ENCODE measurements at regions not wholly inside any gene's neighbourhood (a gene's known extent, or its start where the extent isn't known, plus 50 kb on each side); places are given as distances from the start of the nearest gene placed in this dataset.

DNA sequence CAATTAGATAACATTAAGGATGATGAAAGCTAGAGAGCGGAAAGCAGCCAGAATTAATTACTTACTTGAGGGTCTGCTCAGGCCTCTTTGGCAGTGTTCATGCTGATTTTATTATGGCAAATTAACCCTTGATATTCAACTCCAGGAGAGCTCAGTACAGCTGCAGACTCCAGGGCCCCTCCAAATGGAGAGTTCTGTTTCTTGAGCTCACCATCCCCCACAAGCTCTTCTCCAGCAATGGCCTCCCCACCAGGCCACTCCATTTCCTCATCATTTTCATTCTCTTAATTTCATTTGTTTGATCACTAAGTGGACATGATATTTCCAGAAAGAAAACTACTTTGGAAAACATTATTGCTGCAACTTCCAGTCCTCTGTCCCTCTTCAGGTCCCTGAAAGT, 513.3 kb upstream of the NOX3 start:
- no peaks in the 10 kb centered on the region for H3K27me3 ChIP-seq
- H3K4me3 ChIP-seq, result no peak overlapping the region
- no peak overlapping the region for H3K27ac ChIP-seq
- H3K36me3 ChIP-seq, result no peaks in the 10 kb centered on the region
- no peaks in the 10 kb centered on the region for H3K9me3 ChIP-seq
- no peak for ATAC-seq
- WGBS (ENCODE audit: insufficient coverage, low coverage, low lambda C conversion rate, missing lambda C conversion rate), result 55% methylated on average over 1 of the region's 1 CpG
- no peak for DNase-seq
- TF ChIP-seq, protein P1, sequence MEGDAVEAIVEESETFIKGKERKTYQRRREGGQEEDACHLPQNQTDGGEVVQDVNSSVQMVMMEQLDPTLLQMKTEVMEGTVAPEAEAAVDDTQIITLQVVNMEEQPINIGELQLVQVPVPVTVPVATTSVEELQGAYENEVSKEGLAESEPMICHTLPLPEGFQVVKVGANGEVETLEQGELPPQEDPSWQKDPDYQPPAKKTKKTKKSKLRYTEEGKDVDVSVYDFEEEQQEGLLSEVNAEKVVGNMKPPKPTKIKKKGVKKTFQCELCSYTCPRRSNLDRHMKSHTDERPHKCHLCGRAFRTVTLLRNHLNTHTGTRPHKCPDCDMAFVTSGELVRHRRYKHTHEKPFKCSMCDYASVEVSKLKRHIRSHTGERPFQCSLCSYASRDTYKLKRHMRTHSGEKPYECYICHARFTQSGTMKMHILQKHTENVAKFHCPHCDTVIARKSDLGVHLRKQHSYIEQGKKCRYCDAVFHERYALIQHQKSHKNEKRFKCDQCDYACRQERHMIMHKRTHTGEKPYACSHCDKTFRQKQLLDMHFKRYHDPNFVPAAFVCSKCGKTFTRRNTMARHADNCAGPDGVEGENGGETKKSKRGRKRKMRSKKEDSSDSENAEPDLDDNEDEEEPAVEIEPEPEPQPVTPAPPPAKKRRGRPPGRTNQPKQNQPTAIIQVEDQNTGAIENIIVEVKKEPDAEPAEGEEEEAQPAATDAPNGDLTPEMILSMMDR (IDR thresholded peaks at IDR 0.05), result no peak
- no peak for TF ChIP-seq POLR2A (IDR thresholded peaks at IDR 0.05)
- intact Hi-C loops (cut with DNase I), result no loop called here
- H3K4me1 ChIP-seq, result no peaks in the 10 kb centered on the region

DNA sequence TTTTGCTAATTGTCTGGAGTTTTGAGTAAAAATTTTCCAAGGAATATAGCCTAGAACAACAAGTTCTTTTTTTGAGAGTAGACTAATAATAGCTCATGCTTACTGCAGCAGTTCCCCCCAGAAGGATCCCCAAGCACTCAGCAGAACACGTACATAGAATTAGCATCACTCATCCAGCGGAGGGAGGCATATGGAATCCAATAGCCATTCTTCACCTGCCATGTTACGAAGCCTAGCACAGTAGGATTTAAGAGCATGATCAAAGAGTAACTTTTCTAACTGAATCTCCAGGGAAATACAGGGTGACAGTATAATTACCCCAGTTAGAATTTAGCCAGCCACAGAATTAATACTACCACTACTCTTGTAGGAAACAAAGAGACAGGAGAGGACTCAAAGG, 511.7 kb upstream of the NOX3 start:
- WGBS (ENCODE audit: insufficient coverage, low coverage, low lambda C conversion rate, missing lambda C conversion rate), result 59% methylated on average over 3 of the region's 3 CpGs
- H3K9me3 ChIP-seq, result no peaks in the 10 kb centered on the region
- ATAC-seq, result no peak
- no peak overlapping the region for H3K4me3 ChIP-seq
- no peak for DNase-seq
- H3K36me3 ChIP-seq, result no peaks in the 10 kb centered on the region
- H3K27me3 ChIP-seq, result no peaks in the 10 kb centered on the region
- no peak for TF ChIP-seq POLR2A (IDR thresholded peaks at IDR 0.05)
- TF ChIP-seq, protein P1 (IDR thresholded peaks at IDR 0.05), result no peak
- intact Hi-C loops (cut with DNase I), result no loop called here
- H3K4me1 ChIP-seq, result no peaks in the 10 kb centered on the region
- no peak overlapping the region for H3K27ac ChIP-seq

DNA sequence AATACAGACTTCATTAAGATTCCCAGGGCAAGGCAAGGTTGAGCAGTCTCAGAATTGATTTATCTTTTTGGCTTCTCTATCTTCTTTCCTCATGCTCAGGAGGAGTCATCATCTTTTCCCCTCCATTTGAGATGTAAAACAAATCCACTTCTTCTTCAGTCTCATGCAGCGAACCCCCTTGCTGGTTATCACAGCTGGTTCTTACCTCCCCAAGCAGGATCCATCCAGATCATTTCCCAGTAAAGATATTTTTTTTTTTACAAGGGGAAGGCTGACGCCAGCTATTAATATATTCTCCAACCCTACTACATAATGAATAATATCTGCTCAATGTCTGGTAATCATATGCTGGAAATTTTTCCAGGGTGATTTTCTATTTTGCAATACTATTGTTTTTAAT, 508.9 kb upstream of the NOX3 start:
- no peak overlapping the region for H3K27ac ChIP-seq
- 61% methylated on average over 2 of the region's 2 CpGs for WGBS (ENCODE audit: insufficient coverage, low coverage, low lambda C conversion rate, missing lambda C conversion rate)

DNA sequence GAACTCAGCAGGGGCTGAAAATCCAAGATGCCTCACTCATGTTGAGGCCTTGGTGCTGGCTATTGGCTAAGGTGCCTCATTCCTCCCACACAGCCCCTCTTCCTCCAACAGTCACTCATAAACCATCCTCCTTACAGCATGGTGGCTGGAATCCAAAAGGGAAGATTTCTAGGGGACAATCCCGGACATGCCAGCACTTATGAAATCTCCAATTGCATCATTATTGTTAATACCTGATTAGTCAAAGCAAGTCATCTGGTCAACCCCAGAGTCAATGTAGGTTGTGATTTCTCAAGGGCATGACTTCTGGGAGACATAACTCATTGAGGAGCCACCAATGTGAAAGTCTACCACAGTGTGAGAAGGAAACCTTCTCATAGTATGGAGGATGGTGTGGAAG, 506.6 kb upstream of the NOX3 start:
- DNase-seq (no peak), ATAC-seq (no peak)
- Histone ChIP-seq H3K27ac (no peak overlapping the region), H3K36me3 (no peaks in the 10 kb centered on the region), H3K4me3 (no peak overlapping the region), H3K4me1 (no peaks in the 10 kb centered on the region), H3K9me3 (no peaks in the 10 kb centered on the region), H3K27me3 (no peaks in the 10 kb centered on the region)
- no peak for TF ChIP-seq POLR2A (IDR thresholded peaks at IDR 0.05)
- TF ChIP-seq, protein P1 (IDR thresholded peaks at IDR 0.05), result no peak
- intact Hi-C loops (cut with DNase I), result no loop called here
- 60% methylated on average over 1 of the region's 1 CpG for WGBS (ENCODE audit: insufficient coverage, low coverage, low lambda C conversion rate, missing lambda C conversion rate)

More for the DNA sequence above, 508.9 kb upstream of the NOX3 start:
- TF ChIP-seq POLR2A (IDR thresholded peaks at IDR 0.05), result no peak
- TF ChIP-seq, protein P1 (IDR thresholded peaks at IDR 0.05), result no peak
- intact Hi-C loops (cut with DNase I), result no loop called here
- H3K4me3 ChIP-seq, result no peak overlapping the region
- H3K27me3 ChIP-seq, result no peaks in the 10 kb centered on the region
- ATAC-seq (no peak), DNase-seq (no peak)
- H3K36me3 ChIP-seq, result no peaks in the 10 kb centered on the region
- no peaks in the 10 kb centered on the region for H3K4me1 ChIP-seq
- H3K9me3 ChIP-seq, result no peaks in the 10 kb centered on the region

DNA sequence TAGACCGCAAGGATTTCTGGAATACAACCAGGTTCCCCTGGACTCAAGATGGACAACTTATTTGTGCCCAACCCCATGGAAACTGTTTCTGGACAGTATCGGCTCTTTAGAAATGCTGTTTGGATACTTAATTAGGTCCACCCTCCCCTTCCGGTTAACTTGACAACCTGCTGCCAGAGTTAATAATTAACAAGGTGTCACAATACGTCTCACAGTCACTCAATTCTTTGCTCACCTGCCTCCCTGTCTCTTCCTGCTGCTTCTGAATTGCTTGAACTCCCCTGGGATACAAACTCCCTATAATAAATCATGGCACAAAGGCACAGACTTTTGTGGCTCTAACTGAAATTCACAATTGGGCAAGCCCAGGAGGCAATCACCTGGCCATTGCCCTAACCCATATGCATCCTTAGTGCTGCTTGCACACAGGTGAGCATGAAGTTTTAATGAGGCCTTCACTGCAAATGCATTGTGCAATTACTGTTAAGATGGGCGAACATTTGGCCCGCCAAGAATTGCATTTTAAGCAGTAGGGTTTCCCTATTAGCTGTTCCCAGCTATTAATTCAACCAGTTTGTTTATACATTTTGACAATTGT, 504.4 kb upstream of the NOX3 start:
- TF ChIP-seq, protein P1 (IDR thresholded peaks at IDR 0.05), result no peak
- no peak for TF ChIP-seq POLR2A (IDR thresholded peaks at IDR 0.05)
- H3K9me3 ChIP-seq, result no peaks in the 10 kb centered on the region
- H3K4me1 ChIP-seq, result no peaks in the 10 kb centered on the region
- H3K27ac ChIP-seq, result no peak overlapping the region
- no peak overlapping the region for H3K4me3 ChIP-seq
- ATAC-seq, result no peak
- intact Hi-C loops (cut with DNase I), result no loop called here
- no peak for DNase-seq
- H3K36me3 ChIP-seq, result no peaks in the 10 kb centered on the region
- H3K27me3 ChIP-seq, result no peaks in the 10 kb centered on the region
- WGBS (ENCODE audit: insufficient coverage, low coverage, low lambda C conversion rate, missing lambda C conversion rate), result 63% methylated on average over 6 of the region's 6 CpGs
